Hepatocyte (in vitro differentiated cells): ENCODE measurements at regions not wholly inside any gene's neighbourhood (a gene's known extent, or its start where the extent isn't known, plus 50 kb on each side); places are given as distances from the start of the nearest gene placed in this dataset.

Experiments
- EZH2 ChIP-seq: fragments of 200-600 bp; sonication (generic); IDR thresholded peaks from 2 replicates; pipeline ENCODE4 v1.6.1; 2016; ENCODE audit warnings: antibody characterized with exemption, mild to moderate bottlenecking, borderline replicate concordance
- TF ChIP-seq, protein P1 (sequence below): fragments of 200-600 bp; sonication (generic); IDR thresholded peaks from 2 replicates; pipeline ENCODE4 v1.5.1; 2016; ENCODE audit warnings: antibody characterized with exemption, mild to moderate bottlenecking; ENCODE audit not compliant: poor library complexity

DNA sequence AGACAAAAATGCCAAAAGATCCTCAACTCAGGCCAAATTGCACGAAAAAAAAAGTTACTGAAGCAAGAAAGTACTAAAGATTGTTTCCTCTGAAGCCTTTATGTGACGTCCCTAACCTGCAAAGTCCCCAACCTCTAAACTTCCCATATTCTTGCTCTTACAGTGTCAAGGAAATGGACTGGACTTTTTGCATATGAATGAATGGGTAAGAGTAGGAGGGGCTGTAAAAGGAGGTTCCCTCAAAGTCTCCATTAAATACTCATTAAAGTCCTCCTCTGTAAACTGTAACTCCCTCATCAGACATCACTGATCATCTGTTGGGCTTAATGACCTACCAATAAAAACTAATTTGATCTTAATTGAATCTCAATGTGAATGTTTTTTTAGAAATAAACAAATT lies 164.8 kb upstream of the STEAP1 start:
- TF ChIP-seq, protein P1, sequence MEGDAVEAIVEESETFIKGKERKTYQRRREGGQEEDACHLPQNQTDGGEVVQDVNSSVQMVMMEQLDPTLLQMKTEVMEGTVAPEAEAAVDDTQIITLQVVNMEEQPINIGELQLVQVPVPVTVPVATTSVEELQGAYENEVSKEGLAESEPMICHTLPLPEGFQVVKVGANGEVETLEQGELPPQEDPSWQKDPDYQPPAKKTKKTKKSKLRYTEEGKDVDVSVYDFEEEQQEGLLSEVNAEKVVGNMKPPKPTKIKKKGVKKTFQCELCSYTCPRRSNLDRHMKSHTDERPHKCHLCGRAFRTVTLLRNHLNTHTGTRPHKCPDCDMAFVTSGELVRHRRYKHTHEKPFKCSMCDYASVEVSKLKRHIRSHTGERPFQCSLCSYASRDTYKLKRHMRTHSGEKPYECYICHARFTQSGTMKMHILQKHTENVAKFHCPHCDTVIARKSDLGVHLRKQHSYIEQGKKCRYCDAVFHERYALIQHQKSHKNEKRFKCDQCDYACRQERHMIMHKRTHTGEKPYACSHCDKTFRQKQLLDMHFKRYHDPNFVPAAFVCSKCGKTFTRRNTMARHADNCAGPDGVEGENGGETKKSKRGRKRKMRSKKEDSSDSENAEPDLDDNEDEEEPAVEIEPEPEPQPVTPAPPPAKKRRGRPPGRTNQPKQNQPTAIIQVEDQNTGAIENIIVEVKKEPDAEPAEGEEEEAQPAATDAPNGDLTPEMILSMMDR, result no peak
- TF ChIP-seq EZH2, result no peak
